ENCODE measurements at regions not wholly inside any gene's neighbourhood (a gene's known extent, or its start where the extent isn't known, plus 50 kb on each side); places are given as distances from the start of the nearest gene placed in this dataset.

DNA sequence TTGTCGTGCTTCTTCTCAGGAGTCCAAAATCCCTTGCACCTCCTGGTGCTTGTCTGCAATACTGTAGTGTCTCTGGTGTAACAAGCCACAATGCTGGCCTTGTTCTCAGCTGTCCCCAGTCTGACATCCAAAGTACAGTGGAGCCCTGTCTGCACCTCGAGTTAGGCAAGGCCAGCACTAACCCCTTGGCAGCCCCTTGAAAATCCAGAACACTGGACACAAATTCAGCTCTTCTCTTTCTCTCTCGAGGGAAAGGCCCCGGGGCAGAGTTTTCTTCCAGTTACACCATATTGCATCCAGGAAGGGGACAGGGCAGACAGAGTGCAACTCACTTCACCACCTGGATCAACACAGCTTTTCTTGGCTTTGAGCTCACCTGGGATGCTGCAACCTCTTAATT, 91.3 kb upstream of the ATP10A start:
- no peak for DNase-seq (ENCODE audit: low read depth)
- TF ChIP-seq, protein P1, sequence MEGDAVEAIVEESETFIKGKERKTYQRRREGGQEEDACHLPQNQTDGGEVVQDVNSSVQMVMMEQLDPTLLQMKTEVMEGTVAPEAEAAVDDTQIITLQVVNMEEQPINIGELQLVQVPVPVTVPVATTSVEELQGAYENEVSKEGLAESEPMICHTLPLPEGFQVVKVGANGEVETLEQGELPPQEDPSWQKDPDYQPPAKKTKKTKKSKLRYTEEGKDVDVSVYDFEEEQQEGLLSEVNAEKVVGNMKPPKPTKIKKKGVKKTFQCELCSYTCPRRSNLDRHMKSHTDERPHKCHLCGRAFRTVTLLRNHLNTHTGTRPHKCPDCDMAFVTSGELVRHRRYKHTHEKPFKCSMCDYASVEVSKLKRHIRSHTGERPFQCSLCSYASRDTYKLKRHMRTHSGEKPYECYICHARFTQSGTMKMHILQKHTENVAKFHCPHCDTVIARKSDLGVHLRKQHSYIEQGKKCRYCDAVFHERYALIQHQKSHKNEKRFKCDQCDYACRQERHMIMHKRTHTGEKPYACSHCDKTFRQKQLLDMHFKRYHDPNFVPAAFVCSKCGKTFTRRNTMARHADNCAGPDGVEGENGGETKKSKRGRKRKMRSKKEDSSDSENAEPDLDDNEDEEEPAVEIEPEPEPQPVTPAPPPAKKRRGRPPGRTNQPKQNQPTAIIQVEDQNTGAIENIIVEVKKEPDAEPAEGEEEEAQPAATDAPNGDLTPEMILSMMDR (conservative IDR thresholded peaks at IDR 0.05; ENCODE audit: low read length): no peak
- no peak overlapping the region for H3K4me3 ChIP-seq (ENCODE audit: low read length)

DNA sequence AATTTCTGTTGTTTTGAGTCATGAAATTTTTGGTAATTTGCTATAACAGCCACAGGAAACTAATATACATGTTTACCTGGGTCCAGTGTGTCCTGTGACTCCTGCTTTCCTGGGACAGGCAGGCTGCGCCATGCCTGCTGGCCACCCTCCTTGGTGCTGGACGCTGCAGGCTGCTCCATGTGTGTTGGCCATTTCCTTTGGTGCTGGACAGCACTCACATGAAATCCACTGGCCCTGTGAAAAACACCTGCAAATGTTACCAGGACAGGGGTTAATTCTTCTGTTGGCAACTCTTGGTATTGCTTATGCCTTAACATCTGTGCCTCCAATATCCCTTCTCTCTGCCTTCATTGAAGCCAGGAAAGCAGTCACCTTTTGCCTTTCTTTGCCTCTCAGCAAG, 86.9 kb upstream of the ATP10A start:
- no peak for DNase-seq (ENCODE audit: low read depth)
- H3K4me3 ChIP-seq (ENCODE audit: low read length): no peak overlapping the region
- TF ChIP-seq, protein P1 (conservative IDR thresholded peaks at IDR 0.05; ENCODE audit: low read length): no peak

DNA sequence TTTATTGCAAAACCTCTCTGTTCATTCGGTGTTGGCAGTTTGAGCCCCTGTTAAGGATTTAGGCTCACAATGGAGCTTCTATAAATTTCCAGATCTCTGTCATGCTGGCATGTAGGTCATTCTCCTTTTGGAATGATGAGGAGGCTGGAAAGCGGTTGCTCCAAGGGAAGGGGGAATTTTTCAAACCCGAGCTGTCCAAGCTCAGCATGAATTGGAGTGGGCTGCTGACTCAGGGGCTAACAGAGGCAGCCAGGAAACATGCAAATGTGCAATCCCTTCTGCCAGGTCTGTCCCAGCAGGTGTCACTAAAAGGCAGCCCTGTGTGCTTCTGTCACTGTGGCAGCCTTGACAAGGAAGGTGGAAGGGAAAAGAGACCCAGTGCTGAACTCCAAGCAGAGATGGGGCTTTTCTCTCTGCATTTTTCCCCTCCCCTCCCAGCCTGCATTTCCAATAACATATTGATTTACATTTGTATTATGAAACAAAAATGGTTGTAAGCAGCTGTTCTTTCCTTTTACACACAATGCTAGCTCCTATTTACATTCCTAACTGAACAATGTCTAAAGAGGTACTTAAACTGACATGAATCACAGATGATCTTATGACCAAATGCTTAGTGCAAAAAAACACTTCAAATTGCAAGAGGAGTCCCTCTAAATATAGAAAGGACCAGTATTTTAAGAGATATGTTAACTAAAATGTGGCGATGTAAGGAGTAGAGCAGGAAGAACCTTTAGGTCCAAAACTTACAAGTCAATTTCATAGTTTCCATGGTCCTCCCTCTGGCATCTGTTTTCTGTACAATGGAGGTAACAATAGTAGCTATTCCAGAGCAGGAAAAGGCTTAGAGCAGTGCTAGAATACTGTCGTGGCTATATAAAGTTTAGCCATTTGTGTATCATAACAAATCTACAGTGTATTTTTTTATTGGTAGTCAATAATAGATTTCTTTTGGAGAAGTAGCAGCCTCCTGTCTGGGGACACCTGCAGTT, 84.5 kb upstream of the ATP10A start:
- no peak overlapping the region for H3K4me3 ChIP-seq (ENCODE audit: low read length)
- DNase-seq (ENCODE audit: low read depth): peak; percentile 29
- TF ChIP-seq, protein P1 (conservative IDR thresholded peaks at IDR 0.05; ENCODE audit: low read length): peak; percentile 24; the same call in 1 of the 2 replicates

DNA sequence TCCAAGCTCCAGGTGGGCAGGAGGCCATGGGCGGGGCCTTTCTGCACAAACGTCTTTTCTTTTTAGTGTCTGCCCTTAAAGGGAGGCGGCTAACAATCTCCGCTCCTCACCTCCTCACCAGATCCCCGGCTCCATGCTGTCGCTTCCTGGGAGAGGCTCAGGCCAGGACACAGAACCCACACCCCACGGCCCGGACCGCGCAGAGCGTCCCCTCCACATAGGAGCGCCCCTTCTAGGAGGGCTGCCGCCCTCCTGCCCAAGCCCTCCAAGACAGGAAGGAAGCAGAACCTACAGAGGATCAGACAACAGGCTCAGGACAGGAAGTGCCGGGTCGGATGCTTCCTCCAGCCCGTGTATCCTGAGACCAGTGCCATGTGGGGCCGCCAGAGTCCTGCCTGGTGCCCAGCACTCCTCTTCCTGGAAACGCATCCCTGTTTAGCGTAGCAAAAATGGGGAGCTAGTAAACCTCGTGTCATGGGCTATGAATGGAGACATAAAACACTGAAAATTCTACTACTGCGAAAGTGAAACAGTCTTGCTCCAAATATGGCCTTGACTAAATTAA, 83.2 kb upstream of the ATP10A start:
- TF ChIP-seq, protein P1 (conservative IDR thresholded peaks at IDR 0.05; ENCODE audit: low read length): no peak
- no peak overlapping the region for H3K4me3 ChIP-seq (ENCODE audit: low read length)
- no peak for DNase-seq (ENCODE audit: low read depth)

DNA sequence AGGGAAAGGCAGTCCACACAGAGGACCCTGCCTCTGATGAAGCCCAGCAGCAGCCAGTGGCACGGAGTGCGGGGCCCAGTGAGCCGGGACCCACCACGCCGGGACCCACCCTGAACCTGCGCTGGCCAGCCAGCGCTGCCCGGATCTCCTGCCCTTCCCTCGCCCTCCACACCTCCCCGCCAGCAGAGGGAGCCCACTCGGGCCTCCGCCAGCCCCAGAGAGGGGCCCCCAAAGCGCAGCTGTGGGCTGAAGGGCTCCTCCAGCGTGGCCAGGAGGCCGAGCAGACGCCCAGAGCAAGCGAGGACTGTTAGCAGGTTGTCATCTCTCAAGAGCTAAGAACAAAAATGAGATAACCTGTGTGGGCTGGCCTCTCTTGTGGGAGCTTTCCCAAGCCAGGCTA, 81.3 kb upstream of the ATP10A start:
- no peak overlapping the region for H3K4me3 ChIP-seq (ENCODE audit: low read length)
- DNase-seq (ENCODE audit: low read depth): no peak
- TF ChIP-seq, protein P1 (conservative IDR thresholded peaks at IDR 0.05; ENCODE audit: low read length): no peak

DNA sequence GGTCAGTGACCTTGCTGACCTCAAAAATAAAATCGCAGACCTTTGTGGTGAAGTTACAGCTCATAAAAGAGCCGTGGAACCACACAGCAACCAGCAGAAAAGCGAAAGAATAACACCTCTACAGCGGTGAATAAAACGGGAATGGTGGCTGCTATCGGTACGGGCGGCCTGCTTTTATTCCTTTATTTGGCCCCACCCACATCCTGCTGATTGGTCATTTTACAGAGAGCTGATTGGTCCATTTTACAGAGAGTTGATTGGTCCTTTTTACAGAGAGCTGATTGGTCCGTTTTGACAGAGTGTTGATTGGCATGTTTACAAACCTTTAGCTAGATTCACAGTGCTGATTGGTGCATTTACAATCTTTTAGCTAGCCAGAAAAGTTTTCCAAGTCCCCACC, 80.7 kb upstream of the ATP10A start:
- TF ChIP-seq, protein P1 (conservative IDR thresholded peaks at IDR 0.05; ENCODE audit: low read length): no peak
- H3K4me3 ChIP-seq (ENCODE audit: low read length): no peak overlapping the region
- DNase-seq (ENCODE audit: low read depth): no peak

DNA sequence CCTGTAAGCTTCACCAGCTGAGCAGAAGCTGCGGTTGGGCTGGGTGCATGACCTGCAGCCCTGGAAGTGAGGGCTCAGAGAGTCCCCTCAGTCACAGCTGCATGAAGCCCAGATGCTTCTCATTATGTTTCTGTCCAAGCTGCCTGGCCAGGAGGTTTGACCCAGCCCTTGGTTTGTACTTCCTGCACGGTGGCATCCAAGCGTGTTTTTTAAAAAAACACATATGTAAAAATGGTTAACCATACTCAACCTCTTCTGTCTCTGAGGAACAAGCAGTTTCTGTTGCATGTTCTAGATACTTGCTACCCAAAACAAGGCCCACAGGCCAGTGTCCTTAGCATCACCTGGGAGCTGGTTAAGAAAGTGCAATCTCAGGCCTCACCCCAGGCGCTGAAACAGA, 76.0 kb upstream of the ATP10A start:
- TF ChIP-seq, protein P1 (conservative IDR thresholded peaks at IDR 0.05; ENCODE audit: low read length): no peak
- DNase-seq (ENCODE audit: low read depth): peak; percentile 18
- no peak overlapping the region for H3K4me3 ChIP-seq (ENCODE audit: low read length)

All from AG10803 (cell line).